ENCODE measurements at regions not wholly inside any gene's neighbourhood (a gene's known extent, or its start where the extent isn't known, plus 50 kb on each side); places are given as distances from the start of the nearest gene placed in this dataset.

DNA sequence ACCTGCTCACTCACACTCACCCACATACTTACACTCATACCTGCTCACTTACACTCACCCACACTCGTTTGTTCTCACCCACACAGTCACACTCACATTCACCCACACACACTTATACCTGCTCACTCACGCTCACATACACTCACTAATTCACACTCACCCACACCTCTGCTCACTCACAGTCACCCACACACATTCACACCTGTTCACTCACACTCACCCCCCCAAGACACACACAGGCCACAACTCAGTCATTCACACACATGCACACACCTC is 436.2 kb downstream of the BCL11B start:
- Histone ChIP-seq H3K4me1 (no peaks in the 10 kb centered on the region), H3K27me3 (peaks cover 7% of the 10 kb centered on the region), H3K27ac (no peak overlapping the region), H3K9me3 (no peaks in the 10 kb centered on the region), H3K36me3 (no peaks in the 10 kb centered on the region), H3K4me3 (no peak overlapping the region)
- TF ChIP-seq POLR2AphosphoS5 (IDR thresholded peaks at IDR 0.05) (no peak), EP300 (IDR thresholded peaks at IDR 0.05) (no peak), POLR2A (IDR thresholded peaks at IDR 0.05) (no peak)
- TF ChIP-seq, protein P1, sequence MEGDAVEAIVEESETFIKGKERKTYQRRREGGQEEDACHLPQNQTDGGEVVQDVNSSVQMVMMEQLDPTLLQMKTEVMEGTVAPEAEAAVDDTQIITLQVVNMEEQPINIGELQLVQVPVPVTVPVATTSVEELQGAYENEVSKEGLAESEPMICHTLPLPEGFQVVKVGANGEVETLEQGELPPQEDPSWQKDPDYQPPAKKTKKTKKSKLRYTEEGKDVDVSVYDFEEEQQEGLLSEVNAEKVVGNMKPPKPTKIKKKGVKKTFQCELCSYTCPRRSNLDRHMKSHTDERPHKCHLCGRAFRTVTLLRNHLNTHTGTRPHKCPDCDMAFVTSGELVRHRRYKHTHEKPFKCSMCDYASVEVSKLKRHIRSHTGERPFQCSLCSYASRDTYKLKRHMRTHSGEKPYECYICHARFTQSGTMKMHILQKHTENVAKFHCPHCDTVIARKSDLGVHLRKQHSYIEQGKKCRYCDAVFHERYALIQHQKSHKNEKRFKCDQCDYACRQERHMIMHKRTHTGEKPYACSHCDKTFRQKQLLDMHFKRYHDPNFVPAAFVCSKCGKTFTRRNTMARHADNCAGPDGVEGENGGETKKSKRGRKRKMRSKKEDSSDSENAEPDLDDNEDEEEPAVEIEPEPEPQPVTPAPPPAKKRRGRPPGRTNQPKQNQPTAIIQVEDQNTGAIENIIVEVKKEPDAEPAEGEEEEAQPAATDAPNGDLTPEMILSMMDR (IDR thresholded peaks at IDR 0.05) = no peak
- ATAC-seq = no peak
- WGBS, 2 donors (ENCODE audit: low coverage in 1 of 2) = 90 to 95% methylated on average over 2 of the region's 2 CpGs

DNA sequence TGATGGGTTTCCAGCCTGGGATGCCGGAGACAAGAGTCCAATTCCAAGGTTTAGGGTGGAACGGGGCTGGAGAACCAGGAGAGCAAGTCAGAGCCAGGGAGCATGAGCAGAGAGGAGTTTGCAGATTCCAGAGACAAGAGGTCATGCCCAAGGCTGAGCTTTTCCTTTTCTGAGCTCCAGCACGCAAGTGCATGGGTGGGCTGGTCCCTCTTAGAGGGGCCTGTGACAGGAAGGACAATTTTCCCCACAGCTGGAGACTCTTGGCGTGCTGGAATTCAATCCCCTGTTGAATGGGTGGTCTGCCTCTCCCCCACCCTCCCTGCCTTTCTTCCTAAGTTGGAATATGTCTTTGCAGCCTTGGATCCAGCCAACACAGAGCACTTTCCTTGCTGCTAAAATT is 431.9 kb downstream of the BCL11B start:
- WGBS, 2 donors (ENCODE audit: low coverage in 1 of 2) = 41% methylated on average over 4 of the region's 4 CpGs; no CpG with 5 or more reads in 1 of the 2 donors
- no peak for ATAC-seq
- TF ChIP-seq EP300 (IDR thresholded peaks at IDR 0.05) (no peak), POLR2A (IDR thresholded peaks at IDR 0.05) (no peak), POLR2AphosphoS5 (IDR thresholded peaks at IDR 0.05) (no peak)
- TF ChIP-seq, protein P1 (IDR thresholded peaks at IDR 0.05) = no peak

DNA sequence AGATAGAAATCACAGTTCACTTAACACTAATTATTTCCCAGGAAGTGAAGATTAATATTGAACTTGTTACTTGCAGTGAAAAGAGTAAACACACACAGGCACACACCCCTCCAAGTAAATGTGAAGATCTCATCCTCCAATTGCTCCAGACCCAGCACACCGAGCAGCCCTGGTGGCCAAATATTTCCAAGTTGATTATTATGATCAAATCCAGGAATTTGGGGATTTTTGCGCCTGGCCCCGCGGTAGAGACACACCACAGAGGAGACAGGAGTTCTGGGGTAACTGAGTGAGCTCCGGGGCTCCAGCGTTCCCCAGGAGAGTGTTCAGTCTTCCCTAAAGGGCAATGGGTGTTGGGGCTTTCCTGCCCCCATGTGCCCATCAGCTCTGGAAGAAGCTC is 431.5 kb downstream of the BCL11B start:
- no peaks in the 10 kb centered on the region for H3K36me3 ChIP-seq
- WGBS, 2 donors (ENCODE audit: low coverage in 1 of 2) = 60% methylated on average over 4 of the region's 6 CpGs; no CpG with 5 or more reads in 1 of the 2 donors
- H3K4me1 ChIP-seq = no peaks in the 10 kb centered on the region
- H3K27me3 ChIP-seq = peaks cover 30% of the 10 kb centered on the region
- H3K4me3 ChIP-seq = no peak overlapping the region
- no peaks in the 10 kb centered on the region for H3K9me3 ChIP-seq
- TF ChIP-seq EP300 (IDR thresholded peaks at IDR 0.05) (no peak), POLR2AphosphoS5 (IDR thresholded peaks at IDR 0.05) (no peak), POLR2A (IDR thresholded peaks at IDR 0.05) (no peak)
- TF ChIP-seq, protein P1 (IDR thresholded peaks at IDR 0.05) = no peak
- no peak for ATAC-seq
- H3K27ac ChIP-seq = no peak overlapping the region

More for the DNA sequence above, 431.9 kb downstream of the BCL11B start:
- Histone ChIP-seq H3K9me3 (no peaks in the 10 kb centered on the region), H3K4me3 (no peak overlapping the region), H3K27ac (no peak overlapping the region), H3K4me1 (no peaks in the 10 kb centered on the region), H3K27me3 (peaks cover 30% of the 10 kb centered on the region), H3K36me3 (no peaks in the 10 kb centered on the region)

DNA sequence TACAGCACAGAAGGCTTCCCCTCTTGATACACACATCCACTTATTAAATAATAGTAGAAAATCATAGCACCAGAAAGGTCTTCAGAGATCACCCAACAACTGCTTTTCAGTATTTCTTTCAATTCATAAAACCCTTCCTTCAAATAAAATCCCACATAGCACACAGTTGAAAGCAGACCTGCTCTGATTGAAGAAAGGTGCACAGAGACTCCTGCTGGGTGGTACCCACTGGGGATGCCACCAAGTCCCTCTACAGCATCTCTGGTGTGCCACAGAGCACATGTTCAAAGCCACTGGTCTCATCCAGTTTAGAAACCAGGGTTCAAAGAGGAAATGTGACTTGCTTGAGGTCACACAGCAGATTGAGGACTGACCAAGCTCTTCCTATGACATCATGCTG is 427.5 kb downstream of the BCL11B start:
- H3K4me1 ChIP-seq = no peaks in the 10 kb centered on the region
- no peak overlapping the region for H3K27ac ChIP-seq
- no peak overlapping the region for H3K4me3 ChIP-seq
- no peaks in the 10 kb centered on the region for H3K9me3 ChIP-seq
- peaks cover 23% of the 10 kb centered on the region for H3K27me3 ChIP-seq
- H3K36me3 ChIP-seq = no peaks in the 10 kb centered on the region
- ATAC-seq = no peak
- TF ChIP-seq, protein P1 (IDR thresholded peaks at IDR 0.05) = no peak
- no peak for TF ChIP-seq EP300 (IDR thresholded peaks at IDR 0.05)
- no peak for TF ChIP-seq POLR2A (IDR thresholded peaks at IDR 0.05)
- TF ChIP-seq POLR2AphosphoS5 (IDR thresholded peaks at IDR 0.05) = no peak

DNA sequence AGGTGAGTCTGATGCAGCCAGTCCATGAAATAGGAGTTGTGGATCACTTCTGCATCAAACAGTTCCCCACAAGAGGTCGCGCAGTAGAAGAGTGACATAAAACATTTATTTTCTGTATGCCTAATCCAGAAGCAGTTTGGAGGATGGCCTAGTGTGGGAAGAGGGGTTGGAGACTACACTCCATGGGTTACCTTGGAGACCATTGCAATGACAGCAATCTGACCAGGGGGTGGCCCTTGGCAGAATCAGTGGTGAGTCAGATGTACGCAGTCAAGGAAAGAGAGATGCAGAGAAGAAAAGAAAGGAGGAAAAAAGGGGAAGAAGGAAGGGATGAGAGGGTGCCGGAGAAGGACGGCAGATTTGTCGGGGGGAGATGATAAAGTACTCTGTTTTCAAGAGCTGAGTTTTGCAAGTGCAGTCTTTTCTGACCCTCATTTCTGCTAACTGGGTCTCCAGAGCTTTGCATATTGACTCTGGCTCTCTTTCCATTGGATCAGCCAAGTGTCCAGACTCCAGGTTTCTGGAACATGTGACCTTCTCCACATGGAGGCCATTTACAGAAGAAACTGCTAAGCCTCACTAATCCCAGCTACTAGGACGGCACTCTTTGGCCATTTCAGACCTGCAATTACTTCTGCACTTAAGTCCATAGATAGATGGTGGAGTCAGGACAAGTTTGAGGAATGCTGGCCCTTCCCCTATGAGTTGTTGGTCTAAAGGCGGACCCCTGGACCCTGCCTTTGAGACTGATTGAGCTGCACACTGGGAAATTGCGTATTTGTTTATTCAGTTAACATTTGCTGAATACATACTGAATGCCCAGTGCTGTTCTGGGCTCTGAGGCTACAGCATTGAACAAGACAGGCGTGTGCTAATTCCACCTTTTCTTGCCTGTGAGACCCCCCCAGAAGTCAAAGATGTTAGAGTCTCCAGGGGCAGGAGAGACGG is 424.2 kb downstream of the BCL11B start:
- WGBS, 2 donors (ENCODE audit: low coverage in 1 of 2) = 83 to 86% methylated on average over 7 to 9 of the region's 11 CpGs
- peaks cover 15% of the 10 kb centered on the region for H3K27me3 ChIP-seq
- no peak for ATAC-seq

More for the DNA sequence above, 424.2 kb downstream of the BCL11B start:
- Histone ChIP-seq H3K36me3 (no peaks in the 10 kb centered on the region), H3K4me1 (no peaks in the 10 kb centered on the region), H3K9me3 (no peaks in the 10 kb centered on the region), H3K4me3 (no peak overlapping the region), H3K27ac (no peak overlapping the region)
- TF ChIP-seq EP300 (IDR thresholded peaks at IDR 0.05) = no peak
- TF ChIP-seq POLR2AphosphoS5 (IDR thresholded peaks at IDR 0.05) = no peak
- no peak for TF ChIP-seq POLR2A (IDR thresholded peaks at IDR 0.05)
- TF ChIP-seq, protein P1 (IDR thresholded peaks at IDR 0.05) = no peak
